DMS114 treated with DMSO at 0.1 percent for 48 hours (cell line): ENCODE measurements at regions not wholly inside any gene's neighbourhood (a gene's known extent, or its start where the extent isn't known, plus 50 kb on each side); places are given as distances from the start of the nearest gene placed in this dataset.

Experiments used
- DNase-seq: peaks from one replicate; lab custom pipeline; 2025; ENCODE audit not compliant: unreplicated experiment; lab: John Stamatoyannopoulos, UW

GRCh38 chr1:82728206-82728605 is 927.5 kb downstream of the ADGRL2 start:
- DNase-seq: no peak

DNA sequence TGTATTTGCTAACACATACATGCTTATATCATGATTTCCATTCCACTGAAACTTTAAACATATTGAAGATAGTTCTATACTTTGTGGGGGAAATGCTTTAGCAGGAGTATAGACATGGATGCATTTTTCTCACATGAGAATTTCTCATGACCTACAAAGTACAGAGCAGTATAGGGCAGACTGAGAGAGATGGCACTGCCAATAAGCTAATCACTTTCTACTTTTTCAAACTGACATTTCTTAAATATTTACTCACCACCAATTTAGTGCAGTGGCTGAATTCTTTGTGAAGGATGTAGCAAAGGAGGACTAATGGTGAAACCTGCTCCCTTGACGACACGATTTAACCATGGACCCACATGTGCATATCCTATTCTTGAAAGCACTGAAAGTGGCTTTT is 923.5 kb downstream of the ADGRL2 start:
- DNase-seq: no peak

- DNase-seq: no peak
Measured at GRCh38 chr1:82722608-82723007, 921.9 kb downstream of the ADGRL2 start.

DNA sequence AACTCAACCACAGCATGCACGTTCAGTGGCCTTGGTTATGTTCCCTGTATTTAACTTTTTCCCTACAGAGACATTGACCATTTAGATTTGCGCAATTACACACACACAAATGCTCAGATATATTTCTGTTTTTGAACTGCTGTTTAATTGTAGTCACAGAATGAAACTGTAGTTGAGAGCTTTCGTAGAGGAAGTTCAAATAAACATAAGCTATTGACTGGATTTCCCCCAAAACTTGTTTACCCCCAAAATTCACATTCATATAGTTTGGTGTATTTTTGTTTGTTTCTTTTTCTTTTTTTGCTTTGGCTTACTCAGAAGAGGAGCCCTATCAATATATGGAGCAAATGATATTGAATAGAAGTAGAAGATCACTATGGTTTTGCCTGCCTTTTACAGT is 921.0 kb downstream of the ADGRL2 start:
- DNase-seq: no peak

DNA sequence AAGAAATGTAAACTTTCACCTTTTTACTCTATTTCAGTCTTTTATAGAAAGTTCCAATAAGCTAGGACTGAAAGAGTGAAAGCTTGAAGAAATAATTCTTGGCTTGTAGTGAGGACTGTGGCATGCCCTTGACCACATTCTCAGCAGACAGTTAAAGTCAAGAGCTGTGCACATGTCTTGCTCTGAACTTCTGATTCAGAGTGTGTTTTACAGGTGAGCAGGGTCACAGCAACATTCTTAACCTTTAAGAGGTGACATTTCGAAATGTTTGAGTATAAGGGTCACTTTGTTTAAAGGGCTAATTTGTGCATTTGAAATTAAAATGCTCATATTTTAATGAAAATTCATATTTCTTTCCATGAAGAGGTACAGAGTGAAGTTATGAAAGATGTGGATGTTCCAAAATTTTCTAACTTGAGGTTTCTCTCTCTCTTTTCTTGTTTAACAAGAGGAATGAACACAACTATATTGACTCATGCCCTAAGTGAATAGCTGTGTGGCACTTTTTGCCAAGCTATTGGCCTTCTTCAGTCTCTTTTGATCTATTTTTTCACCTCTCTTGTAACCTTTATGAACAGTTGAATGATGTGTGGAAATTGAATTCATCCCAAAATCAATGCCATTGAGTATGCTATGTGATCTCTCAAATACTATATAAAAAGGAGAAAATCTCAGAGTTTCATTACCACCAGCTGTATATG is 918.1 kb downstream of the ADGRL2 start:
- no peak for DNase-seq

GRCh38 chr1:82710091-82710490 is 909.4 kb downstream of the ADGRL2 start:
- DNase-seq: no peak

GRCh38 chr1:82707681-82708080 is 906.9 kb downstream of the ADGRL2 start:
- DNase-seq: no peak

DNA sequence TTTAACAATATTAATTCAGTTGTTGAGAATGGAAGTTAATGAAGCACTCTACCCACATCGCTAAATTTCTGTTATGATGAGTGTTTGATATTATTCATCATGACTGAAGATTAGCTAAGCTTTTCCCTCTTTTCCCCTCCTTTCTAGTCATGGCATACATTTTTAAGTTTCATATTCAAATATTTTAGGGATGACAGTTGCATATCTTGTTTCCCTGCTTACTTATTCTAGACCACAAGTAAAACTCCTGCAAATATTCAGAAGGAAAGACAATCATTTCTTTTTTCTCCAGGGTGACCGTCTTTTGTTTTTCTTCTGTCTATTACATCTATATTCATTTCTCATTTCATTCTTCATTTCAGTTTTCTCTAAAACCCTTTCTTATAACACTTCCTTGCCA is 906.0 kb downstream of the ADGRL2 start:
- DNase-seq: no peak

DNA sequence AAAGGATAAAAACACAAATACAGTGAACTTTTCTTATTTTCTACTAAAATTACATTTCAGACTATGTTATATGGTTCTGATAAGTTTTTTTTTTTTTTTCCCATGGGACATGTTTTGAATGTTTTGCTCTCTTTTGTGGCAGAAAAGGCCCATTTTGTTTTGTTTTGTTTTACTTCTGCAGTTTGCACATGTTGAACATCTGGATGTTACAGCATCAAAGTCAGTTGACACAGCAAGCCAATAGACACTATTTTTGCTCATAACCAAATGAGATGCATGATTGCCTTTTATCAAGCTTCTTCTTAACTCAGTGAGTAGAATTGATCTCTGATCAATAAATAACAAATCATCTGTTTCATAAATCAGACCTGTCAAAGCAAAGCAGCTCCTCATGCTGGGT is 904.2 kb downstream of the ADGRL2 start:
- no peak for DNase-seq

- no peak for DNase-seq
Measured at GRCh38 chr1:82704393-82704792, 903.7 kb downstream of the ADGRL2 start.

DNA sequence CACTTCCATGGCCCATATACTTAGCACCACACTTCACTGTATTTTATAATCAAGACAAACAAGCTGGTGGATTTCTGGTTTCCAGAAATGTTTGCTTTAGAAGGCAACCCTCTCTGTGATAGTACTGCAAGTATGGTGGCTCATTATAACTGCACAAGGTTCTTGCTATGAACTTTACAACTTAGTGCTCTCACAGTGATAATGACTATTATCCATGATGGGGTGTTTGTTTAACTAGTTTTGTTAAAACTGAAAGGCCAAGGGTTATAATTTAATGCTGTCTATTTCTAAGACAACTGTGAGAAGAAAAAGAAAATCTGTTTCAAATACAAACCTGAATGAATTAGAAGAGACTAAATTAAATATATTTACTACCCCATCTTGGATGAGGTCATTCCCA is 903.2 kb downstream of the ADGRL2 start:
- DNase-seq: no peak

- no peak for DNase-seq
Measured at GRCh38 chr1:82700476-82700875, 899.7 kb downstream of the ADGRL2 start.

GRCh38 chr1:82697965-82698364 is 897.2 kb downstream of the ADGRL2 start:
- no peak for DNase-seq

DNA sequence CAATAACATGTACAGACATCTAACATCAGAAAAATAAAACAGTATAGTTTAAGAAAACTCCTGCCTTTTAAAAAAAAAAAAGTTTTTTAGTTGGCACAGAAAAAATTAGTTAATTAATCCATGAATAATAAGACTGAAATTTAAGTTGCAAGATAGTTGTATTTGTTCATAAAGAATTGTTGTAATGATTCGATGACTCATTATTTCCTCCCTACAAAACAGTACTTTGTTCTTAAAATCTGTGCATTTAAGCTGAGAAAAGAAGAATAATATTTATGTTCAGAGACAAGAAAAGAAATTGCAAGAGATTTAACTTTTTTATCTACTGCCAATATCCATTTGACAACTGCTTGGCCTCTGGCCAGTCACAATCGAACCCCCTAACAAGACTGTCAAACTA is 894.7 kb downstream of the ADGRL2 start:
- no peak for DNase-seq

- no peak for DNase-seq
Measured at GRCh38 chr1:82690411-82690810, 889.7 kb downstream of the ADGRL2 start.

DNA sequence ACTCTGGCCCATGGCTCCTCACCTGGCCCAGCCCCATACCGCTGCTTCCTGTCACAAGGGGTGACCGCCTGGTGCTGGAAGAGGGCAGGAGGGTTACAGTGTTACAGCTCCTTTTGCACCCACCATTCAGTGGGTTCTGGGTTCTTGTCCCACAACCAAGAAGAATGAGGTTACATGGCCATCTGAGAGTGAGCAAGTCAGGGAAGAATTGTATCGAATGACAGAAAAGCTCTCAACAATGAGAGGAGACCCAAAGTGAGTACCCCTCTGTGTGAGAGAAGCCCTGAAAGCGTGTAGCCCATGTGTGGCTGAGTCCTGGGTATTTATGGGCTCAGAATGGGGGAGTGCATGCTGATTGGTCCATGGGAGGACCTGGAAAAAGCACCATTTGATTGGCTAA is 888.5 kb downstream of the ADGRL2 start:
- no peak for DNase-seq

DNA sequence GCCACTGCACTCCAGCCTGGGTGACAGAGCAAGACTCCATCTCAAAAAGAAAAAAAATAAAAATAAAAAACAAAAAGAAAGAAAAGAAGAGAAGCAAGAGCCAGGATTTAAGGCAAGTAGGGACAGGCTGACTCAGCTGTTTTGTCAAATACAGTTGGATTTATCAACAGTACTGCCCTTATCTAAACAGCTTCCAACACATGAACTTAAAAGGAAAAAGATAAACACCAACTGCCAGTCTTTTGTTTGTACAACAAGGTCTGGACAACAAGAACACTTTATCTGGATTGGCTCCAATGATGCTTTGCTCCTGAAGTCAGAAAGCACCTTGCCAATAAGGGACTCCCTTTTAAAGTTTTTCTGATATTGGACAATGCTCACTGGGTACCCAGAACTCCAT is 886.0 kb downstream of the ADGRL2 start:
- no peak for DNase-seq

DNA sequence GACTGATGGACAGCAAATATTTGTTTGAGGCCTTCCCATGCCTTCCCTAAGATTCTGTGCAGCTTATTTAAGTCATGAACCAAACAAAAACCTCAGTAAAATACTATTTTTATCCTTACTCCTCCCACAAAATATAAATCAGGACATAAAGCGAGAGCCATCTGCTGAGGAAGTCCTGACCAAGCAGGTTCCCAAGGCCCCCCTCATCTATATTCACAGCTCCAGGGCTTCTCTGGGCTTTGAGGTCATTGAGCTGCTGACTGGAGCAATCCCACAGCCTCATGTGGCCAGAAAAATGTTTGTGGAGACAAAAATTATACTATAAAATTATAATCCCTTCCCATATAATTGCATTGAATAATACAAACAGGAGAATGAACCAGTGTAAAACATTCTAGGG is 846.2 kb downstream of the ADGRL2 start:
- no peak for DNase-seq

GRCh38 chr1:82646336-82646735 is 845.6 kb downstream of the ADGRL2 start:
- no peak for DNase-seq

- no peak for DNase-seq
Measured at GRCh38 chr1:82644186-82644915, 843.6 kb downstream of the ADGRL2 start.

DNA sequence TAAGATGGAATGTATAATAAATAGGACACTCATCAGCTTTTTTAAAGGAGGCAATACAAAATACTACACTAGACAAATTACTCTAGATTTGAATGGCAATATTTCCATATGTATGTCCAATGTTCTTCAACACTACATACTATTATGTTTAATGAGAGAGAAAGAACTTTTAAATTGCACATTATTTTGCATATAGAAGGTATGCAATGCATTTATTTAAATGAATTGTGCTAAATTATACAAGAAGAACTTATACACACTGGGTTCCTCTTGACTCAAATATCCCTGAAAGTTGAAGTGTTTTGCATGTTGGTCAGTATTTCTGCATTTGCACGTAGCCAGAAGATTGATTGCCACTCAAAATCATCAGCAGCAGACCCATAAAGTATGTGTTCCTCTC is 839.6 kb downstream of the ADGRL2 start:
- DNase-seq: no peak

DNA sequence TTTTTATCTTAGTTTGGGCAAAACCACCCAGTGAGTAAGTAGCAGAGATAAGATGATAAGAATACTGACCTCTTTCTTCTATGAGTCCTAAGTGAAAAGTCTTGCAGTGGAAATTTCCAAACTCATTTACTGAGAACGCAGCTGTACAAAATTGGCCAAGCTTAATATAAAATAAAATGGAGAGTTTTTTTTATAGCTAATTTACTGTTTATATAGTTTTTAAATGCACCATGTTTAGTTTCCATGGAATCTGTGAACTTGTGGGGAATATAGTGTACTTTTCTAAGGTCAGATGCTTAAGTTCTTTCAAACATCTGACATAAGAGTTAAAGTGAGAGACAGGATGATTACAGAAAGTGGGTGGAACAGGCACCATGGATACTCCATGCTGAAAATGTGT is 833.5 kb downstream of the ADGRL2 start:
- DNase-seq: no peak

DNA sequence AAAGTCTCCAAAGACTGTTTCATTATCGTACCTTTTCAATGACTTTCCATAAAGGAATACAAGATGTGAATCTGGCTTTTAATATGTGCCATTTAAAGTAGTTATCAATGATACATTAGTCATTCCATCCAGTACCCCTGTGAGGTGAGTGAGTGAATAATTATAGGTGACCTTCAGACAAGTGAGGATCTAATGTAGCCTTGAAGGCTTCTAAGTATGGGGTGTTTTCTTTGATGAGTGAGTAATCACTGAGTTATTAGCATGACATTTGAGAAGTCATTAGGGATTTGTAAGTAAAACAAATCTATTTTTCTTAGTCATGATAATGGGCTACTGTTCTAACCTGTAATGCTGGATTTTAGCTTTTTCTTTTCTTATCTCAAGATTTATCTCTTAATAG is 831.4 kb downstream of the ADGRL2 start:
- DNase-seq: no peak
